Lower lobe of right lung (tissue), 2 donors: ENCODE measurements at regions not wholly inside any gene's neighbourhood (a gene's known extent, or its start where the extent isn't known, plus 50 kb on each side); places are given as distances from the start of the nearest gene placed in this dataset.
"Not testable (repeated sequence)": the region's sequence is repeated elsewhere in the genome, so short reads cannot be mapped to it uniquely, and the experiment has no call there.

Source experiments
- ATAC-seq, 2 donors: fragments of 200-7000 bp; cut with Tn5 transposase; one replicate each; pipeline ENCODE4 v1.9.1; 2020 to 2022; ENCODE audit warnings: mild to moderate bottlenecking in 2 of 2, moderate library complexity in 2 of 2
- DNase-seq: peaks from one replicate; pipeline ENCODE4 v3.0.0-alpha.2; 2020
- H3K27ac ChIP-seq: fragments of 200-600 bp; one replicate; pipeline ENCODE4 v1.8.0; 2022
- H3K27me3 ChIP-seq: fragments of 200-600 bp; one replicate; pipeline ENCODE4 v1.8.0; 2022; ENCODE audit warnings: low read depth
- H3K36me3 ChIP-seq: fragments of 200-600 bp; one replicate; pipeline ENCODE4 v1.8.0; 2022; ENCODE audit warnings: mild to moderate bottlenecking
- H3K4me1 ChIP-seq: fragments of 200-600 bp; one replicate; pipeline ENCODE4 v1.8.0; 2022
- H3K4me3 ChIP-seq: fragments of 200-600 bp; one replicate; pipeline ENCODE4 v1.8.0; 2022; ENCODE audit warnings: mild to moderate bottlenecking
- H3K9me3 ChIP-seq: fragments of 200-600 bp; one replicate; pipeline ENCODE4 v1.8.0; 2022
- intact Hi-C: fragments of 100-400 bp; cut with DNase I; formaldehyde crosslinking; loops from one replicate; pipeline ENCODE4 v1.11.0; 2022
- donor health status: DM: no; HTN: yes; CAD: no; lungs with severe emphysema.

- not testable (repeated sequence) for H3K27ac ChIP-seq
Observed at GRCh38 chr15:85256009-85256997, 124.1 kb upstream of the AKAP13 start.

GRCh38 chr15:85258062-85258445, 122.3 kb upstream of the AKAP13 start:
- H3K9me3 ChIP-seq, H3K4me1 ChIP-seq, H3K36me3 ChIP-seq, H3K27ac ChIP-seq, DNase-seq, intact Hi-C loops, ATAC-seq, H3K27me3 ChIP-seq, H3K4me3 ChIP-seq: not testable (repeated sequence)

More at GRCh38 chr15:85256009-85256997, 124.1 kb upstream of the AKAP13 start:
- H3K27me3 ChIP-seq, DNase-seq, intact Hi-C loops, H3K4me3 ChIP-seq, H3K9me3 ChIP-seq, H3K36me3 ChIP-seq, H3K4me1 ChIP-seq: not testable (repeated sequence)
- ATAC-seq, result peak; percentile 24 to 28

- H3K27me3 ChIP-seq, DNase-seq, ATAC-seq, H3K9me3 ChIP-seq, H3K4me3 ChIP-seq, H3K27ac ChIP-seq, intact Hi-C loops, H3K4me1 ChIP-seq, H3K36me3 ChIP-seq: not testable (repeated sequence)
Observed at GRCh38 chr15:85258559-85259209, 121.7 kb upstream of the AKAP13 start.

- DNase-seq, H3K9me3 ChIP-seq, H3K4me1 ChIP-seq, H3K27me3 ChIP-seq, H3K27ac ChIP-seq, H3K36me3 ChIP-seq, H3K4me3 ChIP-seq, intact Hi-C loops: not testable (repeated sequence)
- peak in 1 of 2 donors; percentile 5 for ATAC-seq
Observed at GRCh38 chr15:85260526-85260925, 119.9 kb upstream of the AKAP13 start.

GRCh38 chr15:85262461-85263055, 117.8 kb upstream of the AKAP13 start:
- H3K27me3 ChIP-seq, ATAC-seq, H3K4me1 ChIP-seq, H3K9me3 ChIP-seq, H3K36me3 ChIP-seq, DNase-seq, H3K27ac ChIP-seq, intact Hi-C loops, H3K4me3 ChIP-seq: not testable (repeated sequence)

- H3K4me3 ChIP-seq, H3K4me1 ChIP-seq, ATAC-seq, H3K27me3 ChIP-seq, intact Hi-C loops, H3K9me3 ChIP-seq, DNase-seq, H3K27ac ChIP-seq, H3K36me3 ChIP-seq: not testable (repeated sequence)
Observed at GRCh38 chr15:85263842-85264440, 116.5 kb upstream of the AKAP13 start.

GRCh38 chr15:85264614-85265190, 115.7 kb upstream of the AKAP13 start:
- H3K4me3 ChIP-seq, intact Hi-C loops, ATAC-seq: not testable (repeated sequence)

GRCh38 chr15:85267158-85267857, 113.1 kb upstream of the AKAP13 start:
- intact Hi-C loops, ATAC-seq, H3K4me3 ChIP-seq: not testable (repeated sequence)

More at GRCh38 chr15:85264614-85265190, 115.7 kb upstream of the AKAP13 start:
- not testable (repeated sequence) for H3K4me1 ChIP-seq, H3K36me3 ChIP-seq, H3K9me3 ChIP-seq, H3K27me3 ChIP-seq, H3K27ac ChIP-seq, DNase-seq

More at GRCh38 chr15:85267158-85267857, 113.1 kb upstream of the AKAP13 start:
- not testable (repeated sequence) for H3K27me3 ChIP-seq, DNase-seq, H3K36me3 ChIP-seq, H3K27ac ChIP-seq, H3K4me1 ChIP-seq, H3K9me3 ChIP-seq
